Type B pancreatic cell (in vitro differentiated cells): ENCODE measurements at regions not wholly inside any gene's neighbourhood (a gene's known extent, or its start where the extent isn't known, plus 50 kb on each side); places are given as distances from the start of the nearest gene placed in this dataset.
A peak's percentile ranks its signal among the peaks of the same experiment; 100 is the strongest.

Experiments used
- DNase-seq: peaks from one replicate; pipeline ENCODE4 v3.0.0; 2021; ENCODE audit warnings: mixed read lengths; ENCODE audit not compliant: unreplicated experiment; ENCODE audit errors: extremely low spot score
- H3K27ac Mint-ChIP-seq: 2 replicates; pipeline ENCODE4 v1.8.0; 2021; ENCODE audit warnings: mild to moderate bottlenecking, mixed read lengths
- H3K27me3 Mint-ChIP-seq: 2 replicates; pipeline ENCODE4 v1.8.0; 2021; ENCODE audit warnings: mixed read lengths
- H3K36me3 Mint-ChIP-seq: 2 replicates; pipeline ENCODE4 v1.8.0; 2021; ENCODE audit warnings: mixed read lengths
- H3K4me1 Mint-ChIP-seq: one replicate; pipeline ENCODE4 v1.8.0; 2021; ENCODE audit warnings: mixed read lengths; ENCODE audit not compliant: unreplicated experiment
- H3K4me3 Mint-ChIP-seq: 2 replicates; pipeline ENCODE4 v1.8.0; 2021; ENCODE audit warnings: mild to moderate bottlenecking, mixed read lengths
- H3K9me3 Mint-ChIP-seq: 2 replicates; pipeline ENCODE4 v1.8.0; 2021; ENCODE audit warnings: mixed read lengths
- TF ChIP-seq, protein P1 (sequence below): fragments of 200-600 bp; sonication (generic); conservative IDR thresholded peaks from 2 replicates; pipeline ENCODE4 v1.5.0; 2021; ENCODE audit warnings: antibody characterized with exemption, mild to moderate bottlenecking

DNA sequence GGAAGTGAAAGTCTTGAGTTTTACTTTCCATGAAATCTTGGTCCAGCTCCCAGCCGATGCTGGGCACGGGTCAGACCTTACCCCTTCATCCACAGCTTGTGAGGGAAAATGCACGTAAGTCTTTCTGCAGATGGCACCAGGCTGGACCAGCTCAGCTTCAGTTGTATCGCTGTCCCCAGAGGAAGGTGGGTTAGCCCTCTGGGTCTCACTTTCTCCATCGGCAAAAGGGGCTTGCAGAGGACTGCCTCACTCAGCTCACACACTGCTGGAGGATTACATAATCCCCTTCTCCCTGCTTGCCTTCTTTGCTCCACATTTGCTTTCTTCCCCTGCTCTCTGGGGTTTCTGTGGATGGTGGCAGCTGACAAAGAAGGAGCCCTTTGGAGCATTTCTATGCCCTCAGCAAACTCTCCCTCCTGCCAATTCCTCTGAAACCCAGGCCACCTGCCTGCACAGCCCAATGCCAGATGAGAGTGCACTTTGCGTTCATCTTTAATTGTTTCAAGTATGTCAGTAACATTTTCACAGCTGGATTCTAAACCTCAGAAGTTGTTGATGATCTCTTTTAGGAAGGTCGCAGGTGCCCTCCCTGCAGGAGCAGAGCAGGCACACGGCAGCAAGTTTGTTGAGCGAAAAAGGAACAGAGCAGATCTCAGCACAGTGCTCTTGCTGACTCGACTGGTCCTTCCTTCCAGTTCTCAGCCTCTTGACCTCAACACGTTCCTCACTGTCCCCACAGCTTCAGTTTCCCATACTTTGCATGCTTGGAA is 155.6 kb upstream of the GLI2 start:
- H3K36me3 Mint-ChIP-seq: no peaks in the 10 kb centered on the region
- no peak overlapping the region for H3K27ac Mint-ChIP-seq
- TF ChIP-seq, protein P1, sequence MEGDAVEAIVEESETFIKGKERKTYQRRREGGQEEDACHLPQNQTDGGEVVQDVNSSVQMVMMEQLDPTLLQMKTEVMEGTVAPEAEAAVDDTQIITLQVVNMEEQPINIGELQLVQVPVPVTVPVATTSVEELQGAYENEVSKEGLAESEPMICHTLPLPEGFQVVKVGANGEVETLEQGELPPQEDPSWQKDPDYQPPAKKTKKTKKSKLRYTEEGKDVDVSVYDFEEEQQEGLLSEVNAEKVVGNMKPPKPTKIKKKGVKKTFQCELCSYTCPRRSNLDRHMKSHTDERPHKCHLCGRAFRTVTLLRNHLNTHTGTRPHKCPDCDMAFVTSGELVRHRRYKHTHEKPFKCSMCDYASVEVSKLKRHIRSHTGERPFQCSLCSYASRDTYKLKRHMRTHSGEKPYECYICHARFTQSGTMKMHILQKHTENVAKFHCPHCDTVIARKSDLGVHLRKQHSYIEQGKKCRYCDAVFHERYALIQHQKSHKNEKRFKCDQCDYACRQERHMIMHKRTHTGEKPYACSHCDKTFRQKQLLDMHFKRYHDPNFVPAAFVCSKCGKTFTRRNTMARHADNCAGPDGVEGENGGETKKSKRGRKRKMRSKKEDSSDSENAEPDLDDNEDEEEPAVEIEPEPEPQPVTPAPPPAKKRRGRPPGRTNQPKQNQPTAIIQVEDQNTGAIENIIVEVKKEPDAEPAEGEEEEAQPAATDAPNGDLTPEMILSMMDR: no peak
- peaks cover 4% of the 10 kb centered on the region for H3K4me1 Mint-ChIP-seq
- no peaks in the 10 kb centered on the region for H3K9me3 Mint-ChIP-seq
- H3K27me3 Mint-ChIP-seq: peaks cover 22% of the 10 kb centered on the region
- DNase-seq: no peak
- H3K4me3 Mint-ChIP-seq: no peak overlapping the region

DNA sequence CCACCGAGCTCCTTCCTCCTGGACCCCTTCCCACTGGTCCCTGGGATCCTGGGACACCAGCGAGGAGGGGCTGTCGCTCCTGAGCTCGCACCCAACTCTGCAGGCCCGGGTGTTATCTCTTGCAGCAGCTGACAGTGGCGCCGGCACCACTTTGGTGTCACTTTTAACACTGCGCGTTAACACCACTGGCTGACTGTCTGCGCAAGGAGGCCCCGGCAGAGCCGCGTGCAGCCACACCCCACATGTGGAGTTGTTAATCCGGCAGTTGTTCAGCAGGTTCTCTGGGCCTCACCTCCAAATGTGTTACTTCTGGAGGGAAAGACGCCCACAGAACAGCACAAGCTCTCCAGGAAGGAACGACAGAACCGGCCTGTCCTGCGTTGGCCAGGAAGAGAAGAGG is 155.0 kb upstream of the GLI2 start:
- TF ChIP-seq, protein P1: no peak
- Mint-ChIP-seq H3K36me3 (no peaks in the 10 kb centered on the region), H3K27me3 (peaks cover 24% of the 10 kb centered on the region), H3K27ac (peak overlapping the region; percentile 65), H3K4me1 (peaks cover 8% of the 10 kb centered on the region), H3K9me3 (no peaks in the 10 kb centered on the region), H3K4me3 (no peak overlapping the region)
- DNase-seq: no peak

DNA sequence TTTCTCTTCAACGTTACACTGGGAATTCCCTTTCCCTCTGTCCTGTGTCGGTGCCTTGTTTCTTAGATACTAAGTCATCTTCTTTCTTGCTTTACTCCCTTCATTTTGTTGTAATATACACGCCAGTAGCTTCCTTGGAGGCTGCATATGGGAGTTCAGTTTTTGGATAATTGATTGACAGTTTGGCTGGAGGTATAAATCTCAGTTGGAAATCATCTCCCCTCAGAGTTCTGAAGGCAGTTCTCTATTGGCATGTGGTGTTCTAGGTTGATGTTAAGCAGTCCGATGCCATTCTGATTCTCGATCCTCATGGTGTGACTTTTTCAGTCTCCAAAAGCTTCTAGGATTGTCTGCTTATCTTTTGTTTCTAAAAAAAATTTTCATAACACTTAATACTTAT is 152.5 kb upstream of the GLI2 start:
- peaks cover 7% of the 10 kb centered on the region for H3K4me1 Mint-ChIP-seq
- no peaks in the 10 kb centered on the region for H3K36me3 Mint-ChIP-seq
- peaks cover 32% of the 10 kb centered on the region for H3K27me3 Mint-ChIP-seq
- H3K4me3 Mint-ChIP-seq: no peak overlapping the region
- DNase-seq: no peak
- H3K27ac Mint-ChIP-seq: no peak overlapping the region
- TF ChIP-seq, protein P1: no peak
- no peaks in the 10 kb centered on the region for H3K9me3 Mint-ChIP-seq

DNA sequence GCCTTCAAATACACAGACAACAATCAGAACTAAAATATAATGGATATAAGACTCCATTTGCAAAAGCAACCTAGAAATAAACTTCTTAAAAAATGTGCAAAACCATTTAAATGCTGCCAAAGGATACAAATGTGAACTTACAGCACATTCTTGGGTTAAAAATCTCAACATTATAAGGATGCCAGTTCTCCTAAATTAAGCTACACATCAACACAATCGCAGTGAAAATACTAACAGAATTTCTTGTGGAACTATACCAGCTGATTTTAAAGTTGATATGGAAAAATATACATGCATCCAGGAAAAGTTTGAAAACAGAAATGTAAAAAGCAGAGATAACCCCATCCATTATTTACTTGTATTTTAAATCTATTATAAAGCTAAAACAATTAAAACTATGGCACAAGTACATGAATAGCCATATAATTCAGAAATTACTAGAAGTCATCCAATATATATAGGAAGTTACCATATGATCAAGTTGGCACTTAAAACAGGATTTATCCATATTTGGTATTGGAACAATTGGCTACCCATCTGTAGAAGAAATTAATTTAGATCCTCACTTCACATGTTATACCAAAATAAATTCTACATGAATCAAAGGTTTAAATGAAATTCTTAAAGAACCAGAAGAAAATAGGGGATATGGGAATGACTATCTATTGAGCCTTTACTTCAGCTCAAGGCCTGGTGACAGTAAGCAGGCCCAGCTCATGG is 151.7 kb upstream of the GLI2 start:
- H3K27me3 Mint-ChIP-seq: peaks cover 41% of the 10 kb centered on the region
- H3K4me1 Mint-ChIP-seq: peaks cover 7% of the 10 kb centered on the region
- H3K4me3 Mint-ChIP-seq: no peak overlapping the region
- H3K27ac Mint-ChIP-seq: no peak overlapping the region
- H3K9me3 Mint-ChIP-seq: no peaks in the 10 kb centered on the region
- TF ChIP-seq, protein P1: no peak
- DNase-seq: no peak
- no peaks in the 10 kb centered on the region for H3K36me3 Mint-ChIP-seq

DNA sequence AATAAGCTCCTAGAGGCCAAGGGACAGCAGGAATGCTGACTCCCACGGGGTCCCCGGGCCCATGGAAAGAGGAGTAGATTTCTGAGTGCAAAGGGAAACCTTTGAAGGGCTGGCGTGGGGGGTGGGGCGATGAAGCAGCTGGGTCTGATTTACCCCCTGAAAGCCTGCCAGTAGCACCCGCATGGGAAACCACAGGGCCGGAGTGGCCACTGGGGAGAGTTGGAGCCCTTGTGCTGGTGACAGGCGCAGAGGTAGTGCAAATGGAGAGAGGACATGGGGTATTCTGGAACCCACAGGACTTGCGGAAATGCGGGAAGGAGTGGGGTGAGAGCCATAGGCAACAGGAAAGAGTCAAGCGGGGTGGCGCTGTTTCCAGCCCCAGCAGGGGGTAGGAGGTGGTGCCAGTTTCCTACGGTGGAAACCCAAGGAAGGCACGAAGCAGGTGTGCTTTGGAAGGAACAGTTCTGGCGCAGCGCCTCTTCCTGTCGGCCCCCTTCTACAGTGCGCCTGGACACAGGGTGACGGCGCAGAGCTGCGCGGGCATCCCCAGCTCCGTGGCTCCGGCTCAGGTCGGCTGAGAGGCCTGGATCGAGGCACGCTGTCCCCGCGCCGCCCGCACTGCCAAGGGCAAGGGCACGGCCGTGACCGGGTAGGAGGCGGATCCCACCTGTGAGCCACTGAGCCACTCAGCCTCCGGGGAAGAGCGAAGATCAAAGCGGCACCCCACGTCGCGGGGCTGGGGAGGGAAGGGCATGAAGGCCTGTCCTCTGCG is 149.0 kb upstream of the GLI2 start:
- Mint-ChIP-seq H3K4me3 (peak overlapping the region; percentile 75), H3K4me1 (peaks cover 17% of the 10 kb centered on the region), H3K27me3 (peaks cover 54% of the 10 kb centered on the region), H3K27ac (peak overlapping the region; percentile 41), H3K9me3 (no peaks in the 10 kb centered on the region), H3K36me3 (no peaks in the 10 kb centered on the region)
- TF ChIP-seq, protein P1: no peak
- DNase-seq: no peak
